Progenitor cell of endocrine pancreas (in vitro differentiated cells): ENCODE measurements at regions not wholly inside any gene's neighbourhood (a gene's known extent, or its start where the extent isn't known, plus 50 kb on each side); places are given as distances from the start of the nearest gene placed in this dataset.

Source experiments
- DNase-seq: peaks from one replicate; pipeline ENCODE4 v3.0.0; 2021; ENCODE audit warnings: low spot score; ENCODE audit not compliant: unreplicated experiment
- H3K27ac Mint-ChIP-seq: 2 replicates; pipeline ENCODE4 v1.8.0; 2021; ENCODE audit warnings: mild to moderate bottlenecking, moderate library complexity, mixed read lengths
- H3K27me3 Mint-ChIP-seq: 2 replicates; pipeline ENCODE4 v1.8.0; 2021; ENCODE audit warnings: mixed read lengths
- H3K36me3 Mint-ChIP-seq: 2 replicates; pipeline ENCODE4 v1.8.0; 2022; ENCODE audit warnings: mixed read lengths; ENCODE audit not compliant: insufficient read depth
- H3K4me1 Mint-ChIP-seq: 2 replicates; pipeline ENCODE4 v1.8.0; 2021; ENCODE audit warnings: low read depth, mixed read lengths
- H3K4me3 Mint-ChIP-seq: 2 replicates; pipeline ENCODE4 v1.8.0; 2021; ENCODE audit warnings: low read depth, mild to moderate bottlenecking, moderate library complexity, mixed read lengths
- H3K9me3 Mint-ChIP-seq: 2 replicates; pipeline ENCODE4 v1.8.0; 2021; ENCODE audit warnings: low read depth, mixed read lengths
- TF ChIP-seq, protein P1 (sequence below): fragments of 200-600 bp; sonication (generic); IDR thresholded peaks from one replicate; pipeline ENCODE4 v1.5.0; 2021; ENCODE audit warnings: antibody characterized with exemption, mild to moderate bottlenecking; ENCODE audit not compliant: unreplicated experiment

DNA sequence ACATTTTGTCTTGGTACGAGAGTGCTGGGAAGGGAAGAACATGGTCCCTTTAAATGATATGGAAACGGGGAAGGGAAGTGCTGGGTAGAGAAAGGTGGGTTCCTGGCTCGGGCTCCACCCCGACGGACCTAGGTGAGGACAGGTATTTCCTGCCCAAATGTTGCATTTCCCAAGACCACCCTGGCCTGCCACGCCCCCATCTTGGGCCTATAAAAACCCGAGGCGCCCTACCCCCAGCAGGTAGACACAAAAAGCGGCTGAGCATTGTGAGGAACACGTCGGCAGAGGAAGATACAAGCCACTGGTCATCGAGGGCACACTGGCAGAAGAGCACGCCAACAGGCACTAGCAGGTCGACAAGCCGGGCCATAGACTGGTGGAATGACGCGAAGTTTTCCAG lies 99.4 kb downstream of the AASDHPPT start:
- no peak for DNase-seq
- peaks cover 31% of the 10 kb centered on the region for H3K4me1 Mint-ChIP-seq
- peaks cover 12% of the 10 kb centered on the region for H3K9me3 Mint-ChIP-seq
- TF ChIP-seq, protein P1, sequence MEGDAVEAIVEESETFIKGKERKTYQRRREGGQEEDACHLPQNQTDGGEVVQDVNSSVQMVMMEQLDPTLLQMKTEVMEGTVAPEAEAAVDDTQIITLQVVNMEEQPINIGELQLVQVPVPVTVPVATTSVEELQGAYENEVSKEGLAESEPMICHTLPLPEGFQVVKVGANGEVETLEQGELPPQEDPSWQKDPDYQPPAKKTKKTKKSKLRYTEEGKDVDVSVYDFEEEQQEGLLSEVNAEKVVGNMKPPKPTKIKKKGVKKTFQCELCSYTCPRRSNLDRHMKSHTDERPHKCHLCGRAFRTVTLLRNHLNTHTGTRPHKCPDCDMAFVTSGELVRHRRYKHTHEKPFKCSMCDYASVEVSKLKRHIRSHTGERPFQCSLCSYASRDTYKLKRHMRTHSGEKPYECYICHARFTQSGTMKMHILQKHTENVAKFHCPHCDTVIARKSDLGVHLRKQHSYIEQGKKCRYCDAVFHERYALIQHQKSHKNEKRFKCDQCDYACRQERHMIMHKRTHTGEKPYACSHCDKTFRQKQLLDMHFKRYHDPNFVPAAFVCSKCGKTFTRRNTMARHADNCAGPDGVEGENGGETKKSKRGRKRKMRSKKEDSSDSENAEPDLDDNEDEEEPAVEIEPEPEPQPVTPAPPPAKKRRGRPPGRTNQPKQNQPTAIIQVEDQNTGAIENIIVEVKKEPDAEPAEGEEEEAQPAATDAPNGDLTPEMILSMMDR, result no peak
- peak overlapping the region; percentile 50 for H3K4me3 Mint-ChIP-seq
- H3K27ac Mint-ChIP-seq, result peak overlapping the region; percentile 91
- peaks cover 13% of the 10 kb centered on the region for H3K36me3 Mint-ChIP-seq
- H3K27me3 Mint-ChIP-seq, result no peaks in the 10 kb centered on the region

DNA sequence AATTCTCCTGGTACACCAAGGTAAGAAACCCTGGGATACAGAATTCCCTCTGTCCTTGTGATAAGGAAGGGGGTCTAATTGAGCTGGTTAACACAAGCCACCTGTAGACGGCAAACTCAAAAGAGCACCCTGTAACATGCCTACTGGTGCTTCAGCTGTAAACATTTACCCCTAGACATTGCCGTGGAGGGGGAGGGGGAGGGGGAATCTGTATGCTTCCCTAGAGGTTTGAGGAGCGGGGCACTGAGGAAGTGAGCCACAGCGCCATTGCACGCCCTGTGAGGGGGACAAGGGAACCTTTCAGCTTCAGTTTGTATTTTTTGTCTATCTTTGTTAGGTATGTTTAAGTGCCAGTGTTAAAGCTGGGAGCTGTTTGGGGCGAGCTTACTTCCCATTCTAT lies 99.8 kb downstream of the AASDHPPT start:
- H3K27me3 Mint-ChIP-seq, result no peaks in the 10 kb centered on the region
- peaks cover 12% of the 10 kb centered on the region for H3K9me3 Mint-ChIP-seq
- H3K36me3 Mint-ChIP-seq, result peaks cover 16% of the 10 kb centered on the region
- TF ChIP-seq, protein P1, result peak; percentile 7
- peaks cover 31% of the 10 kb centered on the region for H3K4me1 Mint-ChIP-seq
- H3K4me3 Mint-ChIP-seq, result peak overlapping the region; percentile 50
- peak; percentile 18 for DNase-seq
- H3K27ac Mint-ChIP-seq, result peak overlapping the region; percentile 91

- H3K4me3 Mint-ChIP-seq, result peak overlapping the region; percentile 48
- peaks cover 25% of the 10 kb centered on the region for H3K36me3 Mint-ChIP-seq
- DNase-seq, result no peak
- peaks cover 25% of the 10 kb centered on the region for H3K4me1 Mint-ChIP-seq
- TF ChIP-seq, protein P1, result no peak
- no peak overlapping the region for H3K27ac Mint-ChIP-seq
- H3K27me3 Mint-ChIP-seq, result no peaks in the 10 kb centered on the region
- peaks cover 17% of the 10 kb centered on the region for H3K9me3 Mint-ChIP-seq
Observed at GRCh38 chr11:106178361-106178760, 100.9 kb downstream of the AASDHPPT start.

- H3K27ac Mint-ChIP-seq, result peak overlapping the region; percentile 59
- H3K27me3 Mint-ChIP-seq, result no peaks in the 10 kb centered on the region
- DNase-seq, result no peak
- TF ChIP-seq, protein P1, result no peak
- peak overlapping the region; percentile 48 for H3K4me3 Mint-ChIP-seq
- peaks cover 19% of the 10 kb centered on the region for H3K4me1 Mint-ChIP-seq
- H3K36me3 Mint-ChIP-seq, result peaks cover 24% of the 10 kb centered on the region
- H3K9me3 Mint-ChIP-seq, result peaks cover 14% of the 10 kb centered on the region
Observed at GRCh38 chr11:106179048-106179447, 101.6 kb downstream of the AASDHPPT start.

GRCh38 chr11:106186630-106187029 lies 109.2 kb downstream of the AASDHPPT start:
- Mint-ChIP-seq H3K4me1 (no peaks in the 10 kb centered on the region), H3K9me3 (peaks cover 28% of the 10 kb centered on the region)

More at GRCh38 chr11:106186630-106187029, 109.2 kb downstream of the AASDHPPT start:
- no peak for DNase-seq
- TF ChIP-seq, protein P1, result no peak
- H3K36me3 Mint-ChIP-seq, result peaks cover 39% of the 10 kb centered on the region
- H3K27me3 Mint-ChIP-seq, result no peaks in the 10 kb centered on the region
- no peak overlapping the region for H3K4me3 Mint-ChIP-seq
- no peak overlapping the region for H3K27ac Mint-ChIP-seq
